AG04450 (cell line): ENCODE measurements at regions not wholly inside any gene's neighbourhood (a gene's known extent, or its start where the extent isn't known, plus 50 kb on each side); places are given as distances from the start of the nearest gene placed in this dataset.
"Not testable (repeated sequence)": the region's sequence is repeated elsewhere in the genome, so short reads cannot be mapped to it uniquely, and the experiment has no call there.

ENCODE experiments used
- CTCF ChIA-PET: fragments of 300-600, 350-600 bp; formaldehyde crosslinking; extraction: SDS; loops from one replicate; lab custom pipeline; 2022; ENCODE audit warnings: antibody characterized with exemption, inconsistent platforms; lab: Charles Lee
- POLR2A ChIA-PET: fragments of 350-600 bp; formaldehyde crosslinking; extraction: SDS; loops from one replicate; lab custom pipeline; 2021; ENCODE audit warnings: antibody characterized with exemption, inconsistent platforms; lab: Yijun Ruan, JAX
- DNase-seq: peaks from one replicate; pipeline ENCODE4 v3.0.0-alpha.2; 2011; ENCODE audit warnings: low read depth, low spot score
- H3K27ac ChIP-seq: one replicate; pipeline ENCODE4 v1.5.1; 2012; ENCODE audit warnings: low read depth, low read length, control low read depth
- H3K27me3 ChIP-seq: one replicate; pipeline ENCODE4 v1.6.0; 2012; ENCODE audit warnings: low read length; ENCODE audit not compliant: control insufficient read depth, insufficient read depth
- H3K4me3 ChIP-seq: 2 replicates; pipeline ENCODE4 v1.5.1; 2011; ENCODE audit warnings: mild to moderate bottlenecking, low read depth, low read length, control low read depth
- H3K9me3 ChIP-seq: 2 replicates; pipeline ENCODE4 v1.5.1; 2012; ENCODE audit warnings: low read length; ENCODE audit not compliant: control insufficient read depth, insufficient read depth
- CTCF ChIP-seq: IDR thresholded peaks from 2 replicates; pipeline ENCODE4 v1.5.1; 2011; ENCODE audit warnings: low read depth, low read length, control low read depth, inconsistent platforms

DNA sequence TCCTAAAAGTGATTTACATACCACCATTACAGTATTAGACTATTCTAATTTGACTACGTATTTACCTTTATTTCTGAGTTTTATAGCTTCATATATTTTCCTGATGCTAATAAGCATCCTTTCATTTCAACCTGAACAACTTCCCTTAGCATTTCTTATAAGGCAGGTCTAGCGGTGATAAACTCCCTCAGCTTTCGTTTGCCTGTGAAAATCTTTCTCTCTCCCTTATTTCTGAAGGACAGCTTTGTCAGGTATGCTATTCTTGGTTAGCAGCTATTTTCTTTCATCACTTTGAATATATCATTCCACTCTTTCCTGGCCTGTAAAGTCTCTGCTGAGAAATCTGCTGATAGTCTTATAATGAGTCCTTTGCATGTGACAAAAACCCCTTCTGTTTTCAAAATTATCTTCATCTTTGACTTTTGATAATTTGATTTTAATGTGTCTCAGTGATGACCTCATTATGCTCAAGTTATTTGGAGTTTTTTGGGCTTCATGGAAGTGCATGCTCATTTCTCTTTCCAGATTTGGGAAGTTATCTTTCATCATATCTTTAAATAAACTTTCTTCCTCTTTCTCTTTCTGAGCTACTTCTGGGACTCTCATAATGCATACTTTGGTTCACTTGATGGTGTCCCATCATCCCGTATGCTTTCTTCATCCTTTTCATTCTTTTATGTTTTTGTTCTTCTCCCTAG lies 285.4 kb upstream of the PMFBP1 start:
- CTCF ChIA-PET: interaction anchor here (0.9 to 3.7 kb wide), 2 partner anchors 10 to 56 kb away, joined by 3 to 15 read pairs; no protein-coding TSS in a partner anchor

DNA sequence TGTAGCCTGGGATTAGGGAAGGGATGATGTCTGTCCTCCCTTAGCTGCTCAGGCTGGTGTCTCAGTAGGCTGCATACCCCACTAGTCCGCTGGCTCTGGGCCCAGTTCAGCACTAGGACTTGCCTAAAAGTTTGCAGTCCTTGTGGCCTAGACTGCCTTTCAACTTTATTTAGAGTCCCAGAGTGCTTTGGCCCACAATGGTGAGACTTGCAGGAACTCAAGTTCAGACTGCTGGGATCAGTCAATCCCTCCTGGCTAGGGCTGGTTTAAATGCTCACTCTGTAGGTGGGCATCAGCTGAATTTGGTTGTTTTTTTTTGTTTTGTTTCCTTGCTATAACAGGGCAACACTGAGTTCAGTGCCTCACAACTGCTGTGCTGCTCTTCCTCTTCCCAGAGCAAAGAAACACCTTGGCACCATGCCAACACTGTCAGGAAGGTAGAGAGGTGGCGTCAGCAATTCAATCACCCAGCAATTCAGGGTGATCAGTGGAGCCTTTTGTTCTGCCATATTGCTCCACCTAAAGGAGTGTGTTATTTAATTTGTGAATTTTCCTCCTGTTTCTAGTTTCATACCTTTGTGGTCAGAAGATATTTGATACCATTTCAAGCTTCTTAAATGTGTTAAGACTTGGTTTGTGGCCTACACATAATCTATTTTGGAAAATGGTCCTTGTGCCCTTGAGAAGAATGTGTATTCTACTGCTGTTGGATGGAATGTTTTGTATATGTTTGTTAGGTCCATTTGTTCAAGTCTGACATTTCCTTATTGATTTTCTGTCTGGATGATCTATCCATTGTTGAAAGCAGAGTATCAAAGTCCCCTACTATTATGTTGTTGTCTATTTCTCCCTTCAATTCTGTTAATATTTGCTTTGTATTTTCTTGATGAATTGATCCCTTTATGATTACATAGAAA lies 284.0 kb upstream of the PMFBP1 start:
- POLR2A ChIA-PET: no interaction called here
- no peak for DNase-seq
- Histone ChIP-seq H3K27me3 (no peaks in the 10 kb centered on the region), H3K27ac (no peak overlapping the region), H3K9me3 (no peaks in the 10 kb centered on the region), H3K4me3 (no peak overlapping the region)
- CTCF ChIA-PET: interaction anchor here (0.8 to 3.7 kb wide), 2 partner anchors 11 kb away, joined by 6 to 15 read pairs; no protein-coding TSS in a partner anchor
- TF ChIP-seq CTCF: no peak

More for the DNA sequence above, 285.4 kb upstream of the PMFBP1 start:
- no peak for DNase-seq
- H3K27me3 ChIP-seq: no peaks in the 10 kb centered on the region
- TF ChIP-seq CTCF: no peak
- no peaks in the 10 kb centered on the region for H3K9me3 ChIP-seq
- H3K4me3 ChIP-seq: no peak overlapping the region
- POLR2A ChIA-PET: no interaction called here
- no peak overlapping the region for H3K27ac ChIP-seq

DNA sequence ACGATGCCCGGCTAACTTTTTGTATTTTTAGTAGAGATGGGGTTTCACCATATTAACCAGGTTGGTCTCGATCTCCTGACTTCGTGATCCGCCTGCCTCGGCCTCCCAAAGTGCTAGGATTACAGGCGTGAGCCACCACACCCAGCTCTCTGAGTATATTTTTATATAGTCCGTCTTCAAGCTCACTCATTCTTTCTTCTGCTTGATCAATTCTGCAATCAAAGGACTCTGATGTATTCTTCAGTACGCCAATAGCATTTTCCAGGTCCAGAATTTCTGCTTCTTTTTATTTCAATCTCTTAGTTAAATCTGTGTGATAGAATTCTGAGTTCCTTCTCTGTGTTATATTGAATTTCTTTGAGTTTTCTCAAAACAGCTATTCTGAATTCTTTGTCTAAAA lies 281.9 kb upstream of the PMFBP1 start:
- H3K4me3 ChIP-seq, POLR2A ChIA-PET, H3K27ac ChIP-seq, CTCF ChIA-PET, H3K27me3 ChIP-seq, DNase-seq, H3K9me3 ChIP-seq: not testable (repeated sequence)

- Histone ChIP-seq H3K4me3 (no peak overlapping the region), H3K27me3 (no peaks in the 10 kb centered on the region), H3K27ac (no peak overlapping the region), H3K9me3 (no peaks in the 10 kb centered on the region)
- TF ChIP-seq CTCF: no peak
- ChIA-PET CTCF (no interaction called here), POLR2A (no interaction called here)
- DNase-seq: no peak
Observed at GRCh38 chr16:72444696-72445095, 272.7 kb upstream of the PMFBP1 start.

DNA sequence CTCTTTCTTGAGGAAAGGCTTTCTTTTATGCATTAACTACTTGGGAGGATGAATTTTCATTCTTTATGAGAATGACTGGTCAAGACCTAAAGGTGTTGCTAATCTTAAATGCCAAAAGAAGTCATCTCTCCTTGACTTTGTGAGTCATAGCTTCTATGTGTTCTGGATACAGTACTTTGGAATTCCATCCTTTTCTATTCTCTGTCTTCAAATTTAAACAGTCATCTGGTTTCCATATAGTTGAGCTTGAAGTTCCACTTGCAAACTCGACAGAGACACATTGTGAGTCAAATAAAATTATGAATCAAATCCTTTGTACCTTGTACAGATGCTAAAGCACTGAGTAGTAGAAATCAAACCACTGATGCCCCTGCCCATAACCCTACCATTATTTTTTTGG lies 271.9 kb upstream of the PMFBP1 start:
- CTCF ChIA-PET: interaction anchor here (3.2 kb wide), 1 partner anchor 43 kb away, joined by 18 read pairs; no protein-coding TSS in a partner anchor

More for the DNA sequence above, 271.9 kb upstream of the PMFBP1 start:
- no peak for TF ChIP-seq CTCF
- H3K27me3 ChIP-seq: no peaks in the 10 kb centered on the region
- POLR2A ChIA-PET: no interaction called here
- H3K4me3 ChIP-seq: no peak overlapping the region
- no peaks in the 10 kb centered on the region for H3K9me3 ChIP-seq
- no peak overlapping the region for H3K27ac ChIP-seq
- no peak for DNase-seq
